ENCODE measurements at regions not wholly inside any gene's neighbourhood (a gene's known extent, or its start where the extent isn't known, plus 50 kb on each side); places are given as distances from the start of the nearest gene placed in this dataset.

GRCh38 chr9:80892703-80893102, 796.6 kb downstream of the TLE1 start:
- Mint-ChIP-seq H3K4me3 (no peak overlapping the region), H3K9me3 (peaks cover 0 to 21% (median 0%) of the 10 kb centered on the region in 11 donors), H3K36me3 (no peaks in the 10 kb centered on the region), H3K27me3 (no peaks in the 10 kb centered on the region), H3K4me1 (no peaks in the 10 kb centered on the region), H3K27ac (no peak overlapping the region)
- ChIA-PET POLR2A (no interaction called here), CTCF (no interaction called here)
- Histone ChIP-seq H3K4me3 (ENCODE audit: low read length) (no peak overlapping the region), H3K9me3 (ENCODE audit: control insufficient read depth in 2 of 3, low read length in 3 of 3) (no peaks in the 10 kb centered on the region), H3K27me3 (ENCODE audit: control insufficient read depth in 2 of 2, insufficient read depth in 2 of 2, low read length in 2 of 2) (no peaks in the 10 kb centered on the region), H3K36me3 (ENCODE audit: control insufficient read depth in 2 of 3, insufficient read depth in 3 of 3, low read length in 3 of 3) (no peaks in the 10 kb centered on the region), H3K27ac (ENCODE audit: low read depth, low read length) (no peak overlapping the region), H3K4me1 (ENCODE audit: control insufficient read depth in 2 of 2, insufficient read depth in 2 of 2, low read length in 2 of 2) (no peaks in the 10 kb centered on the region)
- DNase-seq (no peak), ATAC-seq (no peak)
- intact Hi-C loops (cut with micrococcal nuclease), result no loop called here

GRCh38 chr9:80890124-80890523, 799.2 kb downstream of the TLE1 start:
- H3K9me3 ChIP-seq (ENCODE audit: control insufficient read depth in 2 of 3, low read length in 3 of 3), result no peaks in the 10 kb centered on the region
- no peak overlapping the region for H3K4me3 ChIP-seq (ENCODE audit: low read length)
- Mint-ChIP-seq H3K4me3 (no peak overlapping the region), H3K27me3 (no peaks in the 10 kb centered on the region), H3K36me3 (no peaks in the 10 kb centered on the region), H3K27ac (no peak overlapping the region), H3K4me1 (no peaks in the 10 kb centered on the region), H3K9me3 (peaks cover 0 to 14% (median 0%) of the 10 kb centered on the region in 11 donors)
- H3K4me1 ChIP-seq (ENCODE audit: control insufficient read depth in 2 of 2, insufficient read depth in 2 of 2, low read length in 2 of 2), result no peaks in the 10 kb centered on the region
- H3K27me3 ChIP-seq (ENCODE audit: control insufficient read depth in 2 of 2, insufficient read depth in 2 of 2, low read length in 2 of 2), result no peaks in the 10 kb centered on the region
- ATAC-seq, result no peak
- intact Hi-C loops (cut with micrococcal nuclease), result no loop called here
- DNase-seq, result no peak
- CTCF ChIA-PET, result no interaction called here
- POLR2A ChIA-PET, result no interaction called here
- H3K36me3 ChIP-seq (ENCODE audit: control insufficient read depth in 2 of 3, insufficient read depth in 3 of 3, low read length in 3 of 3), result no peaks in the 10 kb centered on the region
- H3K27ac ChIP-seq (ENCODE audit: low read depth, low read length), result no peak overlapping the region

DNA sequence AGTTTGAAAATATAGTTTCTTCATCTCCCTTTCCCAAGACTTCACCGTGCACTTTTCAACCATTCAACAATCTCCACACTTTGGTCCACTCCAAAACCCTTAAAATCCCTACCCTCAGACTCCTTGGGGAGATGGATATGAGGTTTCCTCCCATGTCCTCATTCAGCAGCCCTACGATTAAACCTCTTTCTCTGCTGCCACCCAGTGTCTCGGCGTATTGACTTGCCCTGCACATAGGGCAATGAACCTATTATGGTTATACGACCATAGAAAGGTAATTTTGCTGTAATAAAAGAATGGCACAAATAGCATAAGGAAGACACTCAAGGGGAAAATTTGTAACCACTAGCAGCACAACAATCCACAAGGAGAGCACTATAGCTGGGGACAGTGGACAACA, 803.5 kb downstream of the TLE1 start:
- DNase-seq (no peak), ATAC-seq (no peak)
- intact Hi-C loops (cut with micrococcal nuclease), result no loop called here
- Mint-ChIP-seq H3K9me3 (peaks cover 0 to 4% (median 0%) of the 10 kb centered on the region in 11 donors), H3K4me1 (no peaks in the 10 kb centered on the region), H3K27ac (no peak overlapping the region), H3K27me3 (no peaks in the 10 kb centered on the region), H3K4me3 (no peak overlapping the region), H3K36me3 (no peaks in the 10 kb centered on the region)
- no peaks in the 10 kb centered on the region for H3K27me3 ChIP-seq (ENCODE audit: control insufficient read depth in 2 of 2, insufficient read depth in 2 of 2, low read length in 2 of 2)
- H3K4me1 ChIP-seq (ENCODE audit: control insufficient read depth in 2 of 2, insufficient read depth in 2 of 2, low read length in 2 of 2), result no peaks in the 10 kb centered on the region
- H3K9me3 ChIP-seq (ENCODE audit: control insufficient read depth in 2 of 3, low read length in 3 of 3), result no peaks in the 10 kb centered on the region
- ChIA-PET CTCF (no interaction called here), POLR2A (no interaction called here)
- no peak overlapping the region for H3K27ac ChIP-seq (ENCODE audit: low read depth, low read length)
- no peak overlapping the region for H3K4me3 ChIP-seq (ENCODE audit: low read length)
- H3K36me3 ChIP-seq (ENCODE audit: control insufficient read depth in 2 of 3, insufficient read depth in 3 of 3, low read length in 3 of 3), result no peaks in the 10 kb centered on the region

DNA sequence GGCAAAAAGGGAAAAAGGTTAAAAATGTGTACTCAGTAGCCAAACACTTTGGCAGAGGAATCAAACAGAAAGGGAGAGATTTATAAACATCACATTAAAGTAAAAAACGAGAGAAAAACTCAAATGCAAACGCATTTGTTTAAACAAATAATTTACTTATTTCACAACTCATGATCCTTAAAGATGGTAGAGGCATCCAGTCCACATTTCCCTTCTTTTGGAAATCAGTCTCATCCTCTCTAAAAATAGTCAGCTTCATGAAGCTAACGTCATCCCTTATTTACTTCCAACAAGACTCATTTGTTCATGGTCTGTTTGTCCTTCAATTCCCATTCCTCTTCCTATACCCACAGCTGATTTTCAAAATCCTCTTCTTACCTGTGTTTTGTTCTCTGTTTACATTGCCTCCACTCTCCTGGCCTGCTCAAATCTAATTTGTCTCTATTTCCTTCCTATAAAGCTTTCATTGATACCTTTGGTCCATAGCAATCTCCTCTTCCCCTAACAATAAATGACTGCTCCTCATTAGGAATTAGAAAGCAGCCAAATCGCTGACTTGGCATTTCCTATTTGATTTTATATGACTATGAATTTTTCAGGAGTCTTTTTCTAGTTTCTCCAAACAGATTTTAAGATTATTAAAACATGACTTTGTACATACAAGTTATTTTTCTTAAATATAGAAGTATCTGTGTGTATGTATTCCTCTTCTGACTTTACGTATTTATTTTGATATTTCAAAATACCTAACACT, 805.3 kb downstream of the TLE1 start:
- no peaks in the 10 kb centered on the region for H3K4me1 Mint-ChIP-seq
- no peaks in the 10 kb centered on the region for H3K36me3 Mint-ChIP-seq
- no peak for DNase-seq
- peaks cover 0 to 4% (median 0%) of the 10 kb centered on the region in 11 donors for H3K9me3 Mint-ChIP-seq
- CTCF ChIA-PET, result interaction anchor here (0.7 kb wide), 1 partner anchor 22 kb away, joined by 4 read pairs; no protein-coding TSS in a partner anchor
- intact Hi-C loops (cut with micrococcal nuclease), result no loop called here
- H3K27ac ChIP-seq (ENCODE audit: low read depth, low read length), result no peak overlapping the region
- H3K36me3 ChIP-seq (ENCODE audit: control insufficient read depth in 2 of 3, insufficient read depth in 3 of 3, low read length in 3 of 3), result no peaks in the 10 kb centered on the region
- no peaks in the 10 kb centered on the region for H3K27me3 Mint-ChIP-seq
- H3K4me1 ChIP-seq (ENCODE audit: control insufficient read depth in 2 of 2, insufficient read depth in 2 of 2, low read length in 2 of 2), result no peaks in the 10 kb centered on the region
- no peak overlapping the region for H3K4me3 Mint-ChIP-seq
- no peaks in the 10 kb centered on the region for H3K27me3 ChIP-seq (ENCODE audit: control insufficient read depth in 2 of 2, insufficient read depth in 2 of 2, low read length in 2 of 2)
- POLR2A ChIA-PET, result no interaction called here
- ATAC-seq, result no peak
- H3K4me3 ChIP-seq (ENCODE audit: low read length), result no peak overlapping the region
- no peak overlapping the region for H3K27ac Mint-ChIP-seq
- no peaks in the 10 kb centered on the region for H3K9me3 ChIP-seq (ENCODE audit: control insufficient read depth in 2 of 3, low read length in 3 of 3)

GRCh38 chr9:80883426-80883825, 805.9 kb downstream of the TLE1 start:
- H3K27me3 Mint-ChIP-seq, result no peaks in the 10 kb centered on the region
- no peak overlapping the region for H3K27ac Mint-ChIP-seq
- no peaks in the 10 kb centered on the region for H3K9me3 ChIP-seq (ENCODE audit: control insufficient read depth in 2 of 3, low read length in 3 of 3)
- intact Hi-C loops (cut with micrococcal nuclease), result no loop called here
- no peak overlapping the region for H3K4me3 Mint-ChIP-seq
- no peaks in the 10 kb centered on the region for H3K4me1 ChIP-seq (ENCODE audit: control insufficient read depth in 2 of 2, insufficient read depth in 2 of 2, low read length in 2 of 2)
- no peak overlapping the region for H3K27ac ChIP-seq (ENCODE audit: low read depth, low read length)
- H3K4me1 Mint-ChIP-seq, result no peaks in the 10 kb centered on the region
- DNase-seq, result no peak
- H3K27me3 ChIP-seq (ENCODE audit: control insufficient read depth in 2 of 2, insufficient read depth in 2 of 2, low read length in 2 of 2), result no peaks in the 10 kb centered on the region
- ATAC-seq, result no peak
- CTCF ChIA-PET, result interaction anchor here (0.7 kb wide), 1 partner anchor 22 kb away, joined by 4 read pairs; no protein-coding TSS in a partner anchor
- H3K36me3 ChIP-seq (ENCODE audit: control insufficient read depth in 2 of 3, insufficient read depth in 3 of 3, low read length in 3 of 3), result no peaks in the 10 kb centered on the region
- H3K4me3 ChIP-seq (ENCODE audit: low read length), result no peak overlapping the region
- POLR2A ChIA-PET, result no interaction called here
- peaks cover 0 to 4% (median 0%) of the 10 kb centered on the region in 11 donors for H3K9me3 Mint-ChIP-seq
- no peaks in the 10 kb centered on the region for H3K36me3 Mint-ChIP-seq

DNA sequence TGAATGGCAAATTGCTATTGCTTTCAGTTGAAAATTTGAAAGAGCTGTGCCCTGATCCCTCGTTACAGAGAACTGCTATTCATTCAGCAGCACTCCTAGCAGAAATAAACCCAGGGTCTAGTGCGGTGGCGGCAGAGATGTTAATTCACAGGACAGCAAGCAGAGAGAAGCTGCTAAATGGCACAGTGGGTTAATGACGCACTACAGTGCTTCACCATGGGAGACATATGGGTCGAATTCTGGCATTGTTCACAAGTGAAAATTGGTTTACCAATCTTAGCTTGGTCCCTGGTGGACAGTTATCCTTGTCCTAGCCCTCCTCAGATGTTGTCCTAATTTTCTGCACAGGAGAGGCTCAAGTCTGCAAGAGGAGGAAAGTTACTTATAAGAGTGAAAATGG, 807.4 kb downstream of the TLE1 start:
- Mint-ChIP-seq H3K4me1 (no peaks in the 10 kb centered on the region), H3K27ac (no peak overlapping the region), H3K9me3 (peaks cover 0 to 5% (median 0%) of the 10 kb centered on the region in 11 donors), H3K36me3 (no peaks in the 10 kb centered on the region), H3K4me3 (no peak overlapping the region), H3K27me3 (no peaks in the 10 kb centered on the region)
- intact Hi-C loops (cut with micrococcal nuclease), result no loop called here
- Histone ChIP-seq H3K9me3 (ENCODE audit: control insufficient read depth in 2 of 3, low read length in 3 of 3) (no peaks in the 10 kb centered on the region), H3K27me3 (ENCODE audit: control insufficient read depth in 2 of 2, insufficient read depth in 2 of 2, low read length in 2 of 2) (no peaks in the 10 kb centered on the region), H3K27ac (ENCODE audit: low read depth, low read length) (no peak overlapping the region), H3K4me1 (ENCODE audit: control insufficient read depth in 2 of 2, insufficient read depth in 2 of 2, low read length in 2 of 2) (no peaks in the 10 kb centered on the region), H3K4me3 (ENCODE audit: low read length) (no peak overlapping the region), H3K36me3 (ENCODE audit: control insufficient read depth in 2 of 3, insufficient read depth in 3 of 3, low read length in 3 of 3) (no peaks in the 10 kb centered on the region)
- ChIA-PET CTCF (no interaction called here), POLR2A (no interaction called here)
- no peak for DNase-seq
- no peak for ATAC-seq

- H3K27me3 Mint-ChIP-seq, result no peaks in the 10 kb centered on the region
- Histone ChIP-seq H3K36me3 (ENCODE audit: control insufficient read depth in 2 of 3, insufficient read depth in 3 of 3, low read length in 3 of 3) (no peaks in the 10 kb centered on the region), H3K9me3 (ENCODE audit: control insufficient read depth in 2 of 3, low read length in 3 of 3) (no peaks in the 10 kb centered on the region), H3K4me1 (ENCODE audit: control insufficient read depth in 2 of 2, insufficient read depth in 2 of 2, low read length in 2 of 2) (no peaks in the 10 kb centered on the region), H3K27ac (ENCODE audit: low read depth, low read length) (no peak overlapping the region), H3K4me3 (ENCODE audit: low read length) (no peak overlapping the region), H3K27me3 (ENCODE audit: control insufficient read depth in 2 of 2, insufficient read depth in 2 of 2, low read length in 2 of 2) (no peaks in the 10 kb centered on the region)
- H3K36me3 Mint-ChIP-seq, result no peaks in the 10 kb centered on the region
- DNase-seq (no peak), ATAC-seq (no peak)
- H3K4me3 Mint-ChIP-seq, result no peak overlapping the region
- H3K4me1 Mint-ChIP-seq, result no peaks in the 10 kb centered on the region
- ChIA-PET POLR2A (no interaction called here), CTCF (no interaction called here)
- peaks cover 0 to 10% (median 4%) of the 10 kb centered on the region in 11 donors for H3K9me3 Mint-ChIP-seq
- intact Hi-C loops (cut with micrococcal nuclease), result no loop called here
- H3K27ac Mint-ChIP-seq, result no peak overlapping the region
These were observed 808.0 kb downstream of the TLE1 start for GRCh38 chr9:80881320-80881719.

All from naive thymus-derived CD4-positive, alpha-beta T cell (primary cell).